GM12878 (cell line): ENCODE measurements at regions not wholly inside any gene's neighbourhood (a gene's known extent, or its start where the extent isn't known, plus 50 kb on each side); places are given as distances from the start of the nearest gene placed in this dataset.
A peak's percentile ranks its signal among the peaks of the same experiment; 100 is the strongest.

Source experiments
- ATAC-seq: fragments of 200-7000 bp; cut with Tn5 transposase; 3 replicates; pipeline ENCODE4 v1.9.1; 2020; ENCODE audit warnings: mild to moderate bottlenecking, moderate library complexity
- BruUV-seq: library from RNA; stranded (reverse); fragments of 400-500 nt; replicated peaks from 2 replicates; lab custom pipeline; 2021; lab: Mats Ljungman, UMichigan
- CTCF ChIA-PET: fragments of 300-600 bp; sonication (Branson Sonifier 250); formaldehyde crosslinking; extraction: SDS; loops from one replicate; lab custom pipeline; 2021; ENCODE audit warnings: inconsistent platforms; lab: Yijun Ruan, JAX
- POLR2A ChIA-PET: fragments of 350-600 bp; formaldehyde crosslinking; extraction: SDS; loops from one replicate; lab custom pipeline; 2021; ENCODE audit warnings: inconsistent platforms; lab: Charles Lee
- RAD21 ChIA-PET: fragments of 300-600 bp; sonication (Branson Sonifier 250); formaldehyde crosslinking; loops from one replicate; lab custom pipeline; 2023; ENCODE audit warnings: antibody characterized with exemption; ENCODE audit not compliant: unreplicated experiment; lab: Charles Lee
- SMC1A ChIA-PET: fragments of 300-600 bp; sonication (Branson Sonifier 250); formaldehyde crosslinking; loops from one replicate; lab custom pipeline; 2023; ENCODE audit not compliant: unreplicated experiment, uncharacterized antibody; lab: Charles Lee
- DNase-seq: peaks from one replicate; pipeline ENCODE4 v3.0.0-alpha.2; 2011; ENCODE audit warnings: low read depth, low spot score
- FAIRE-seq: peaks from 3 replicates; lab custom pipeline; 2011; peaks lifted over from hg19 to GRCh38; lab: Jason Lieb, UNC
- H2AFZ ChIP-seq: 2 replicates; pipeline ENCODE4 v1.6.0; 2011; ENCODE audit warnings: low read depth, low read length, control low read depth; ENCODE audit not compliant: control insufficient read depth
- H3K27ac ChIP-seq: 2 replicates; pipeline ENCODE4 v1.5.1; 2011; ENCODE audit warnings: control low read depth; ENCODE audit not compliant: control insufficient read depth, insufficient read depth
- H3K27me3 ChIP-seq, 2 experiments: replicated peaks in 1 of 2; 2 replicates each; pipeline versions ENCODE4 v1.6.0 to v1.6.1; 2011; ENCODE audit warnings: low read length in 1 of 2; ENCODE audit not compliant: control insufficient read depth in 2 of 2, insufficient read depth in 2 of 2
- H3K36me3 ChIP-seq, 2 experiments: 2 replicates each; pipeline ENCODE4 v1.5.1; 2011; ENCODE audit warnings: low read length in 1 of 2; ENCODE audit not compliant: control insufficient read depth in 2 of 2, insufficient read depth in 2 of 2
- H3K4me1 ChIP-seq: 2 replicates; pipeline ENCODE4 v1.6.1; 2011; ENCODE audit warnings: mild to moderate bottlenecking, low read length, moderate library complexity, mixed read lengths; ENCODE audit not compliant: control insufficient read depth, insufficient read depth
- H3K4me2 ChIP-seq: 2 replicates; pipeline ENCODE4 v1.6.0; 2011; ENCODE audit warnings: control low read depth; ENCODE audit not compliant: control insufficient read depth, insufficient read depth
- H3K4me3 ChIP-seq: fragments of 200-600 bp; sonication (generic); 2 replicates; pipeline ENCODE4 v1.5.1; 2016
- H3K79me2 ChIP-seq: 2 replicates; pipeline ENCODE4 v1.6.0; 2011; ENCODE audit warnings: low read length; ENCODE audit not compliant: control insufficient read depth, insufficient read depth
- H3K9ac ChIP-seq: 2 replicates; pipeline ENCODE4 v1.8.0; 2011; ENCODE audit warnings: low read length, control low read depth, mixed read lengths; ENCODE audit not compliant: control insufficient read depth, insufficient read depth
- H3K9me3 ChIP-seq: replicated peaks from 3 replicates; pipeline ENCODE4 v1.5.1; 2011; ENCODE audit warnings: mild to moderate bottlenecking, low read length; ENCODE audit not compliant: control insufficient read depth, insufficient read depth
- H4K20me1 ChIP-seq: 2 replicates; pipeline ENCODE4 v1.6.0; 2011; ENCODE audit not compliant: control insufficient read depth, insufficient read depth
- BCL11A ChIP-seq: IDR thresholded peaks from 2 replicates; pipeline ENCODE4 v1.6.1; 2011; ENCODE audit warnings: low read depth, low read length
- CBFB ChIP-seq: IDR thresholded peaks from 2 replicates; pipeline ENCODE4 v1.6.1; 2016; ENCODE audit warnings: antibody characterized with exemption, low read depth
- CHD4 ChIP-seq: fragments of 200-600 bp; sonication (generic); IDR thresholded peaks from 2 replicates; pipeline ENCODE4 v1.6.1; 2016; ENCODE audit warnings: mild to moderate bottlenecking
- HCFC1 ChIP-seq: fragments of 150-350 bp; IDR thresholded peaks from 2 replicates; pipeline ENCODE4 v1.6.1; 2014; ENCODE audit warnings: low read length
- KAT2A ChIP-seq: conservative IDR thresholded peaks from 2 replicates; pipeline ENCODE4 v1.6.1; 2011; ENCODE audit warnings: low read depth, low read length; ENCODE audit not compliant: control insufficient read depth
- KDM1A ChIP-seq: fragments of 200-600 bp; sonication (generic); IDR thresholded peaks from 2 replicates; pipeline ENCODE4 v1.6.1; 2016; ENCODE audit warnings: borderline replicate concordance
- MTA2 ChIP-seq: fragments of 450-650 bp; IDR thresholded peaks from 2 replicates; pipeline ENCODE4 v1.6.1; 2016; ENCODE audit warnings: low read depth, mild to moderate bottlenecking, moderate library complexity
- NFIC ChIP-seq: IDR thresholded peaks from 2 replicates; pipeline ENCODE4 v1.6.1; 2012; ENCODE audit warnings: low read depth, mild to moderate bottlenecking, inconsistent platforms, low read length, moderate library complexity
- POLR2AphosphoS2 ChIP-seq: IDR thresholded peaks from 2 replicates; pipeline ENCODE4 v1.6.1; 2011; ENCODE audit warnings: low read depth, mild to moderate bottlenecking, low read length, improper control_type of control experiment, moderate library complexity
- POU2F2 ChIP-seq: IDR thresholded peaks from 3 replicates; pipeline ENCODE4 v1.6.1; 2011; ENCODE audit warnings: low read depth, mild to moderate bottlenecking, low read length, borderline replicate concordance
- RAD21 ChIP-seq: IDR thresholded peaks from 2 replicates; pipeline ENCODE4 v1.6.1; 2011; ENCODE audit warnings: mild to moderate bottlenecking, low read depth, low read length, moderate library complexity; ENCODE audit not compliant: insufficient read depth
- SP1 ChIP-seq: IDR thresholded peaks from one replicate; pipeline ENCODE4 v1.6.1; 2011; ENCODE audit warnings: low read depth, low read length
- SUZ12 ChIP-seq: fragments of 200-600 bp; sonication (generic); IDR thresholded peaks from one replicate; pipeline ENCODE4 v1.6.1; 2018; ENCODE audit warnings: antibody characterized with exemption, mild to moderate bottlenecking; ENCODE audit not compliant: unreplicated experiment
- USF1 ChIP-seq: IDR thresholded peaks from 2 replicates; pipeline ENCODE4 v1.6.1; 2011; ENCODE audit warnings: borderline replicate concordance, low read depth, mild to moderate bottlenecking, moderate library complexity, mixed read lengths, low read length; ENCODE audit not compliant: insufficient read depth; ENCODE audit errors: extremely low read length
- ZSCAN29 ChIP-seq: fragments of 450-650 bp; IDR thresholded peaks from 2 replicates; pipeline ENCODE4 v1.6.1; 2017; ENCODE audit warnings: mild to moderate bottlenecking, moderate library complexity
- WGBS: methylation state at CpG from one replicate; pipeline ENCODE4 v1.1.6; 2016; ENCODE audit warnings: low lambda C conversion rate; ENCODE audit not compliant: insufficient replicate concordance, insufficient coverage; ENCODE audit errors: missing lambda C conversion rate; 5-methylcytosine and 5-hydroxymethylcytosine counted together
- in situ Hi-C: fragments of 300-500 bp; cut with MboI; formaldehyde crosslinking; loops from 9 replicates; pipeline ENCODE4 v1.14.3; 2018; ENCODE audit warnings: mixed read lengths
- intact Hi-C: fragments of 100-400 bp; cut with micrococcal nuclease; formaldehyde crosslinking; loops from one replicate; pipeline ENCODE4 v1.14.2; 2022; ENCODE audit not compliant: unreplicated experiment
- TF ChIP-seq, protein P1 (sequence below): fragments of 150-350 bp; IDR thresholded peaks from 2 replicates; pipeline ENCODE4 v1.6.1; 2014; ENCODE audit warnings: mild to moderate bottlenecking, low read depth, low read length
- TF ChIP-seq, protein P2 (sequence below): IDR thresholded peaks from 2 replicates; pipeline ENCODE4 v1.6.1; 2012; ENCODE audit warnings: low read depth, low read length, improper control_type of control experiment

DNA sequence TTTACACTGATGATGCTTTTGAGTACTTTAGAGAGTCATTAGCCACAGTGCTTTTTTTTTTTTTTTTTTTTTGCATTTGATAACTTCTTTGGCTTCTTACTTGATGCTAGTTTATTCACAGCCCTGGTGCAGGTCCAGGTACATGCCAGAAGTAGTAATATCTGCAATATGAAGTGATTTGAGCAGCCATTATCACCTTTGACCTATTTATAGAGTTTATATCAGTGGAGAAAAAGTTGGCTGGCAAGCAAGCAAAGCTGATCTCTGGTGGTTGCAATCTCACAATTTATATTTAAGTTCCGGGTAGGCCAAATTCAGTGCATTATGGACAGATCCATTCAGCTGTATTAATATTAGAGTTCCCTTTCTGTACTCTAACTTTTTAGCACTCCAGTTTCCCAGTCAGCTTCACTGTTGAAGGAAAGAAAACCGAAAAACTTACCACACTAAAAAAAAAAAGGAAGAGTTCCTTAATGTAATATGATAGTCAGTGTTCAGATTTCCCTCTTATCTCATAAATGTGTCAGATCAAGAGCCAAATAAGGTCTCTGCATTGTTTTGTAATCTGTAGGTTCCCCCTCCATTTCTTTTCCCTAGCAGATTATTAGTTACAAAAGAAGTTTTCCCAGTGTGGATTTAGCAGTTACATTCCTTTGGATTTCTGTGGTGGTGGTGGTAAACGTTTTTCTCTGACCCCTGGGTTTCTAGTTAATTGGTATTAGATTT lies 78.6 kb downstream of the HAUS1 start:
- H3K27ac ChIP-seq = no peak overlapping the region
- no peak for DNase-seq
- peak; percentile 10; the same call in 1 of the 3 replicates for ATAC-seq
- CTCF ChIA-PET = interaction anchor here (0.7 to 6.0 kb wide), 6 partner anchors 9 to 38 kb away, joined by 3 to 66 read pairs (median 4); a partner anchor contains a TSS
- H3K4me1 ChIP-seq = peaks cover 24% of the 10 kb centered on the region
- no TSS peak for BruUV-seq
- FAIRE-seq = no peak
- no peaks in the 10 kb centered on the region for H3K27me3 ChIP-seq
- H3K4me2 ChIP-seq = peak overlapping the region; percentile 2; the same call in 1 of the 2 replicates
- H3K9me3 ChIP-seq = no peaks in the 10 kb centered on the region
- no peaks in the 10 kb centered on the region for H4K20me1 ChIP-seq
- 60% methylated on average over 3 of the region's 3 CpGs for WGBS
- in situ Hi-C loops (no loop called here), intact Hi-C loops (no loop called here)
- SMC1A ChIA-PET = interaction anchor here (0.6 to 3.4 kb wide), 7 partner anchors 10 to 1290 kb away, joined by 3 to 11 read pairs (median 3); a partner anchor contains a TSS
- POLR2A ChIA-PET = interaction anchor here (0.6 to 1.7 kb wide), 2 partner anchors 16 to 20 kb away, joined by 3 to 6 read pairs; no protein-coding TSS in a partner anchor
- peaks cover 84% of the 10 kb centered on the region for H3K79me2 ChIP-seq
- RAD21 ChIA-PET = interaction anchor here (0.7 to 2.3 kb wide), 5 partner anchors 9 to 475 kb away, joined by 3 to 7 read pairs (median 4); a partner anchor contains a TSS
- TF ChIP-seq MTA2 (no peak), CBFB (no peak), SP1 (no peak), ZSCAN29 (no peak), POU2F2 (no peak), USF1 (no peak), KDM1A (no peak), HCFC1 (no peak), NFIC (no peak), CHD4 (no peak), BCL11A (no peak), SUZ12 (no peak), POLR2AphosphoS2 (no peak), KAT2A (no peak), RAD21 (no peak)
- TF ChIP-seq, protein P1, sequence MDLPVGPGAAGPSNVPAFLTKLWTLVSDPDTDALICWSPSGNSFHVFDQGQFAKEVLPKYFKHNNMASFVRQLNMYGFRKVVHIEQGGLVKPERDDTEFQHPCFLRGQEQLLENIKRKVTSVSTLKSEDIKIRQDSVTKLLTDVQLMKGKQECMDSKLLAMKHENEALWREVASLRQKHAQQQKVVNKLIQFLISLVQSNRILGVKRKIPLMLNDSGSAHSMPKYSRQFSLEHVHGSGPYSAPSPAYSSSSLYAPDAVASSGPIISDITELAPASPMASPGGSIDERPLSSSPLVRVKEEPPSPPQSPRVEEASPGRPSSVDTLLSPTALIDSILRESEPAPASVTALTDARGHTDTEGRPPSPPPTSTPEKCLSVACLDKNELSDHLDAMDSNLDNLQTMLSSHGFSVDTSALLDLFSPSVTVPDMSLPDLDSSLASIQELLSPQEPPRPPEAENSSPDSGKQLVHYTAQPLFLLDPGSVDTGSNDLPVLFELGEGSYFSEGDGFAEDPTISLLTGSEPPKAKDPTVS = no peak
- TF ChIP-seq, protein P2, sequence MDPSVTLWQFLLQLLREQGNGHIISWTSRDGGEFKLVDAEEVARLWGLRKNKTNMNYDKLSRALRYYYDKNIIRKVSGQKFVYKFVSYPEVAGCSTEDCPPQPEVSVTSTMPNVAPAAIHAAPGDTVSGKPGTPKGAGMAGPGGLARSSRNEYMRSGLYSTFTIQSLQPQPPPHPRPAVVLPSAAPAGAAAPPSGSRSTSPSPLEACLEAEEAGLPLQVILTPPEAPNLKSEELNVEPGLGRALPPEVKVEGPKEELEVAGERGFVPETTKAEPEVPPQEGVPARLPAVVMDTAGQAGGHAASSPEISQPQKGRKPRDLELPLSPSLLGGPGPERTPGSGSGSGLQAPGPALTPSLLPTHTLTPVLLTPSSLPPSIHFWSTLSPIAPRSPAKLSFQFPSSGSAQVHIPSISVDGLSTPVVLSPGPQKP = no peak
- H2AFZ ChIP-seq = no peak overlapping the region
- H3K9ac ChIP-seq = no peak overlapping the region
- peaks cover 0 to 3% of the 10 kb centered on the region in 2 experiments; a peak in 1 of 4 replicates for H3K36me3 ChIP-seq
- no peak overlapping the region for H3K4me3 ChIP-seq
